Panc1 (cell line): ENCODE measurements at regions not wholly inside any gene's neighbourhood (a gene's known extent, or its start where the extent isn't known, plus 50 kb on each side); places are given as distances from the start of the nearest gene placed in this dataset.
A peak's percentile ranks its signal among the peaks of the same experiment; 100 is the strongest.

Source experiments
- ATAC-seq: fragments of 200-7000 bp; cut with Tn5 transposase; 2 replicates; pipeline ENCODE4 v1.9.1; 2020; ENCODE audit warnings: mild to moderate bottlenecking, moderate library complexity
- BruUV-seq: library from RNA; stranded (reverse); fragments of 400-500 nt; replicated peaks from 2 replicates; lab custom pipeline; 2021; lab: Mats Ljungman, UMichigan
- CTCF ChIA-PET: fragments of 300-600 bp; sonication (Branson Sonifier 250); formaldehyde crosslinking; loops from one replicate; lab custom pipeline; 2022; ENCODE audit warnings: antibody characterized with exemption; lab: Charles Lee
- POLR2A ChIA-PET: fragments of 300-600 bp; sonication (Branson Sonifier 250); formaldehyde crosslinking; loops from one replicate; lab custom pipeline; 2022; ENCODE audit warnings: antibody characterized with exemption; lab: Charles Lee
- DNase-seq: peaks from one replicate; pipeline ENCODE4 v3.0.0-alpha.2; 2010; ENCODE audit warnings: low read depth, low spot score
- H3K27ac ChIP-seq: 2 replicates; pipeline ENCODE4 v1.5.1; 2011; ENCODE audit warnings: mild to moderate bottlenecking, low read length, inconsistent platforms
- H3K27me3 ChIP-seq: fragments of 200-500 bp; sonication (Bioruptor generic); 2 replicates; pipeline ENCODE4 v1.6.0; 2014; ENCODE audit warnings: low read length, inconsistent platforms; ENCODE audit not compliant: control insufficient read depth, insufficient read depth
- H3K36me3 ChIP-seq: fragments of 200-500 bp; sonication (Bioruptor generic); 2 replicates; pipeline ENCODE4 v1.5.1; 2014; ENCODE audit warnings: inconsistent platforms, mild to moderate bottlenecking, low read length, moderate library complexity; ENCODE audit not compliant: control insufficient read depth, insufficient read depth
- H3K4me1 ChIP-seq: 2 replicates; pipeline ENCODE4 v1.5.1; 2011; ENCODE audit warnings: inconsistent platforms, mild to moderate bottlenecking, low read length, moderate library complexity; ENCODE audit not compliant: control insufficient read depth, insufficient read depth
- H3K4me3 ChIP-seq, 2 experiments: 2 replicates each; pipeline ENCODE4 v1.5.1; 2011 to 2012; ENCODE audit warnings: low read depth in 2 of 2, low read length in 2 of 2, mild to moderate bottlenecking in 2 of 2, inconsistent platforms in 1 of 2, moderate library complexity in 1 of 2
- H3K9me3 ChIP-seq: fragments of 200-500 bp; sonication (Bioruptor generic); 2 replicates; pipeline ENCODE4 v1.5.1; 2014; ENCODE audit warnings: low read depth, mild to moderate bottlenecking, inconsistent platforms, low read length, moderate library complexity; ENCODE audit not compliant: control insufficient read depth, insufficient read depth
- CTCF ChIP-seq: fragments of 450-650 bp; IDR thresholded peaks from 2 replicates; pipeline ENCODE4 v1.5.1; 2017; ENCODE audit warnings: mild to moderate bottlenecking
- POLR2AphosphoS5 ChIP-seq: IDR thresholded peaks from 2 replicates; pipeline ENCODE4 v1.6.1; 2012; ENCODE audit warnings: mild to moderate bottlenecking, low read depth, low read length, moderate library complexity
- REST ChIP-seq, 2 experiments: IDR thresholded peaks; 2 replicates each; pipeline ENCODE4 v1.6.1; 2011 to 2012; ENCODE audit warnings: low read depth in 2 of 2, control low read depth in 1 of 2, low read length in 1 of 2, mild to moderate bottlenecking in 1 of 2, moderate library complexity in 1 of 2; ENCODE audit not compliant: insufficient read depth in 1 of 2
- SIN3A ChIP-seq: IDR thresholded peaks from 2 replicates; pipeline ENCODE4 v1.6.1; 2012; ENCODE audit warnings: low read depth, mild to moderate bottlenecking, low read length, moderate library complexity, borderline replicate concordance; ENCODE audit not compliant: insufficient read depth
- TCF7L2 ChIP-seq: IDR thresholded peaks from 2 replicates; pipeline ENCODE4 v1.6.1; 2011; ENCODE audit warnings: mild to moderate bottlenecking, low read depth, low read length, inconsistent platforms
- in situ Hi-C: cut with HindIII; loops from 2 replicates; pipeline ENCODE4 v1.10.0; 2016; ENCODE audit warnings: low sequenced_read_pairs, low pct_unique_long_range_greater_than_20kb
- intact Hi-C: fragments of 100-400 bp; cut with micrococcal nuclease; formaldehyde crosslinking; loops from one replicate; pipeline ENCODE4 v1.10.0; 2022; ENCODE audit not compliant: unreplicated experiment

DNA sequence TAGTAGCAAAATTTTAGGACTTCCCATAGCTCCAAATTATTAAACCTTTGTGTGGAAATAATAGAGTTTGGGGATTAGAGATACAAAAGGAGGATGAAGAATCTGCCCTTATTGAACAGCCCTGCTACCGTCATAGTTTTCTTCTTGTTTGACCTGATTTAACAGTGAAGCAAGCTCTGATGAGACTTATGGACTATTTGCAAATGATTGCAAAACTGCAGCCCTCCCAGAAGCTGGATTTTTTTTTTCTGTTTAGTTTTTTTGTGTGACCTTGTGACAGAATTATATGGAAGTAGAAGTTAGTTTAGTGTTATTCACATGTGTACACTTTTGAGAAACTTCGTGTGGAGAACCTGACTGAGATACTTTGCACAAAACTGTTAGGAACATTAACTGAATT is 267.8 kb downstream of the KCNRG start:
- in situ Hi-C loops = no loop called here
- Histone ChIP-seq H3K36me3 (no peaks in the 10 kb centered on the region), H3K4me3 (no peak overlapping the region), H3K27ac (no peak overlapping the region), H3K9me3 (no peaks in the 10 kb centered on the region), H3K27me3 (no peaks in the 10 kb centered on the region), H3K4me1 (no peaks in the 10 kb centered on the region)
- TF ChIP-seq TCF7L2 = no peak
- TF ChIP-seq CTCF = no peak
- TF ChIP-seq POLR2AphosphoS5 = no peak
- no peak for TF ChIP-seq SIN3A
- no peak for TF ChIP-seq REST (IDR thresholded peaks at IDR 0.05; ENCODE audit: insufficient read depth in 1 of 2, low read depth in 2 of 2, low read length in 1 of 2)
- ChIA-PET CTCF (no interaction called here), POLR2A (no interaction called here)
- no TSS peak for BruUV-seq
- ATAC-seq = no peak
- no peak for DNase-seq
- intact Hi-C loops = no loop called here

DNA sequence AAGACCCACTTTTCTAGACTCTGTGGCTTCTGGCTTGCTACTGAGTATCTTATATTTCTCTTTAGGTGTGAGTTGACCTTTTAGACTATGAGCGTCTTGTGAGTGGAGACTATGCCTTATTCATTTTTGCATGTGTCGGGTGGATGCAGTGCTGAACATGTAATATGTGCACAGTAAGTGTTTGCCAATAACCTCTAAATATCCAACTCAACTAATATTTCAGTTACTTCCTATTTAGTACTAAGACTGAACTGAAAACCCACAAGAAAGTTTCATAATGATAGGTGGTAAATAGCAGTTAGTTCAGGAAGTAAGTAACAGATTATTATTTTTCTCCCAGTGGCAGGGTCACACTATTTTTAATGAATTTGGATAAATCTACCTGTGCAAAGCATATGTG is 269.3 kb downstream of the KCNRG start:
- Histone ChIP-seq H3K4me3 (no peak overlapping the region), H3K4me1 (no peaks in the 10 kb centered on the region), H3K27me3 (no peaks in the 10 kb centered on the region), H3K36me3 (no peaks in the 10 kb centered on the region), H3K27ac (0 out of 2 replicates have a peak overlapping the region, but pooled peaks have one; percentile 23), H3K9me3 (no peaks in the 10 kb centered on the region)
- in situ Hi-C loops (no loop called here), intact Hi-C loops (no loop called here)
- ChIA-PET POLR2A (no interaction called here), CTCF (no interaction called here)
- no peak for DNase-seq
- TF ChIP-seq SIN3A = no peak
- no peak for TF ChIP-seq POLR2AphosphoS5
- TF ChIP-seq CTCF = no peak
- TF ChIP-seq TCF7L2 = no peak
- TF ChIP-seq REST (IDR thresholded peaks at IDR 0.05; ENCODE audit: insufficient read depth in 1 of 2, low read depth in 2 of 2, low read length in 1 of 2) = no peak
- no peak for ATAC-seq
- BruUV-seq = no TSS peak
